ENCODE measurements at regions not wholly inside any gene's neighbourhood (a gene's known extent, or its start where the extent isn't known, plus 50 kb on each side); places are given as distances from the start of the nearest gene placed in this dataset.

DNA sequence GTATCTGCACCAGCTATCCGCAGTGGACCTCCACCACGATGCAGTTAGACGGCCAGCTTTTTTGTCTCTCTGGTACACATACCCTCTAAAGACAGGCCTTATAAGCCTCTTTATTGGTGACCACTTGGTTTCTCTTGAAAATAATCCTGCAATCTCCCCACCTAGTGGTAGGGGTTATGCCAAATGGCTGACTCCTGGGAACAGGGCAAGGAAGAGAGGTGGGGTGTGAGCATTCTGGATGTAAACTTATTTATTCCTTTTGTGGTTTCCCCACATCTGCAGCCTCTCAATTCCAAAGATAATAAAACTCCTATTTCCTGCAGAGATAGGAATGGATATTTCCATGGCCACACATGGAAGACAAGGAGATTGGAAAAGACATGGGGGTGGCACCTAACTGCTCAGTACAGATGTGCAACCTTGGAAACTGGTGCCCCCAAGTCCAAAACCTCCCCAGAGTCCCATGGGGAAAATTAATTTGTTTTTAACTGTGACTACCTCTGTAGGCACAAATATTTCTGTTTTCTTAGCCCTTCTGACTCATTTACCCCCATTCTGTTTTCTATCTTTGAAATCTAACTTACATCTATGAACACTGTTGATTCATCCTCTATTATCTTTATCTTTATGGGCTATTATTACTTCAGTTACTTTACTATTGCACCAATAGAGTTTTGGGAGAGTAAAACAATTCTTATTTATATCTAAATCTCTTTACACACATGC is 112.7 kb upstream of the TSHZ3 start:
- TF ChIP-seq, protein P1, sequence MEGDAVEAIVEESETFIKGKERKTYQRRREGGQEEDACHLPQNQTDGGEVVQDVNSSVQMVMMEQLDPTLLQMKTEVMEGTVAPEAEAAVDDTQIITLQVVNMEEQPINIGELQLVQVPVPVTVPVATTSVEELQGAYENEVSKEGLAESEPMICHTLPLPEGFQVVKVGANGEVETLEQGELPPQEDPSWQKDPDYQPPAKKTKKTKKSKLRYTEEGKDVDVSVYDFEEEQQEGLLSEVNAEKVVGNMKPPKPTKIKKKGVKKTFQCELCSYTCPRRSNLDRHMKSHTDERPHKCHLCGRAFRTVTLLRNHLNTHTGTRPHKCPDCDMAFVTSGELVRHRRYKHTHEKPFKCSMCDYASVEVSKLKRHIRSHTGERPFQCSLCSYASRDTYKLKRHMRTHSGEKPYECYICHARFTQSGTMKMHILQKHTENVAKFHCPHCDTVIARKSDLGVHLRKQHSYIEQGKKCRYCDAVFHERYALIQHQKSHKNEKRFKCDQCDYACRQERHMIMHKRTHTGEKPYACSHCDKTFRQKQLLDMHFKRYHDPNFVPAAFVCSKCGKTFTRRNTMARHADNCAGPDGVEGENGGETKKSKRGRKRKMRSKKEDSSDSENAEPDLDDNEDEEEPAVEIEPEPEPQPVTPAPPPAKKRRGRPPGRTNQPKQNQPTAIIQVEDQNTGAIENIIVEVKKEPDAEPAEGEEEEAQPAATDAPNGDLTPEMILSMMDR (IDR thresholded peaks at IDR 0.05), result no peak
- no peak for TF ChIP-seq POLR2A (IDR thresholded peaks at IDR 0.05)
- Histone ChIP-seq H3K27ac (no peak overlapping the region), H3K27me3 (no peaks in the 10 kb centered on the region), H3K36me3 (ENCODE audit: low read depth, missing control alignments) (no peaks in the 10 kb centered on the region), H3K4me1 (no peaks in the 10 kb centered on the region), H3K9me3 (no peaks in the 10 kb centered on the region), H3K4me3 (no peak overlapping the region)
- intact Hi-C loops (cut with DNase I; ENCODE audit: low total_unique reads), result no loop called here
- 90 to 93% methylated on average over 3 of the region's 3 CpGs for WGBS, 2 donors
- no peak for DNase-seq

DNA sequence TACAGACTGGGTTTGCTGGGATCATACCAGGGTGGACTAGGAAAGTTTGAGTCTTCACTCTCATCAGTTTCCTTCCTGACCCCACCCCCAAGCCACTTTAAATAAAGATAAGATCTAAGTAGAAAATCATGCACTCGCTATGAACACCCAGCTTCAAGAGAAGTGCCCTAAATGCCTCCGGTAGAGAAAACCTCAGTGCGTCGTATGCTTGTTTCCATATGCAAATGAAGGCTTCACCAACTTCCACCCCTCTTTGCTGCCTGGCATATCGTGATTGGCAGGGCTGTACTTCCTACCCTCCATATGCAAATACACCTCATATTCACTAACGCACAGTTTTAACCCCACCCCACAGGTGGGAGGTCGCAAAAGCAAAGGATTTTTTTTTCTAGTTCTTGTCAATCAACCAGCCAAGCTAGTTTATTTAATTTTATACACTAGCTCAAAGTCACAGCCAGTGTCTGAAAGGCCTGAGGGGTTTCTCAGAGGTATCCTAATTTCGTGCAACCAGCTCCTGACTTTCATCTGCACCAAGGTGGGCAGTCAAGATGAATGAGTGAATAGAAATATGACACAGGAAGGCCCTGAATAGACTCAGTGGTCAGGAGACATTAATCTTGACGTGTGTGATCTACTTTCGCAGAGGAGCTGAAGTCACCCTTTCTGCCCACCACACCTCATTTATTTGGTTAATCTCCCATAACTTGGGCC is 121.1 kb upstream of the TSHZ3 start:
- DNase-seq, result no peak
- Histone ChIP-seq H3K4me1 (no peaks in the 10 kb centered on the region), H3K27me3 (no peaks in the 10 kb centered on the region), H3K27ac (no peak overlapping the region), H3K4me3 (no peak overlapping the region), H3K9me3 (no peaks in the 10 kb centered on the region), H3K36me3 (ENCODE audit: low read depth, missing control alignments) (no peaks in the 10 kb centered on the region)
- TF ChIP-seq POLR2A (IDR thresholded peaks at IDR 0.05), result no peak
- TF ChIP-seq, protein P1 (IDR thresholded peaks at IDR 0.05), result no peak
- 85 to 94% methylated on average over 10 of the region's 10 CpGs for WGBS, 2 donors
- intact Hi-C loops (cut with DNase I; ENCODE audit: low total_unique reads), result no loop called here

DNA sequence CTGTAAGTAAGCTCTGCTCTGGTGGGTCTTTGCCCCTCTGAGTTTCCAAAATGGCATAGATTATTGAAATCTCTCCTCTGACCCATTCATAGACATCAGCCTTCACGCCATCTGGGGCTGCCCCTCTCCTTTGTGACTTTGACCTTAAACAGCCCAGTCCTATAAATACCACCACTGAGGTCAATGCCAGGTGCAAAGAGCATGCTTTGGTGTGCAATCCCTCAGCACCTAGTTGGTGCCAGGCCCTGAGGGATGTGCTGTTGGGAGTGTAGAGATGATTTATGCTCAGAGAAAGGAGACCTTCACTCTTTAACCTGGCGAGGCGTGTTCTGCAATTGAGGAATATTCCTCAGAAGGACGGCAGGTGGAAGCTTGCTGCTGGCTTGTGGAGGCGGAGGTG is 121.7 kb upstream of the TSHZ3 start:
- 75 to 80% methylated on average over 5 of the region's 5 CpGs for WGBS, 2 donors
- intact Hi-C loops (cut with DNase I; ENCODE audit: low total_unique reads), result no loop called here
- no peaks in the 10 kb centered on the region for H3K36me3 ChIP-seq (ENCODE audit: low read depth, missing control alignments)

DNA sequence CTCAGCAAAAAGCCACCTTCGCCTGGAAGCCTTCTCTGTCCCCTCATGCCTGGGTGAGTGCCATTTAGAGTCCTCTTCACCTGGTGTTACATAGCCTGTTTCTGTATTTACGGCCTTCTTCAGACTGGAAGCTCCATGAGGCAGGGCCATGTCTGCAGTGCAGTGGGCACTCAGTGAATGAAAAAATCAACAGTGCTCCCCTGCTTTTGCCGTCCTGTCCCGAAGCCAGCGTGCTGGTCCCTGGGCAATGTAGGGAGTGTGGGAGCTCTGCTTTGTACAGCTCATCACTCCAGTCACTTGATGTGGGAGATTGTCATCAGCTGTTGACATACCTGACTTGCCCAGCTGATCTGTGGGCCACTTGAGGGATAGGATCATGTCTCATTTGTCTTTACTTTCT is 129.0 kb upstream of the TSHZ3 start:
- WGBS, 2 donors, result 94 to 95% methylated on average over 5 of the region's 5 CpGs
- H3K4me1 ChIP-seq, result no peaks in the 10 kb centered on the region
- DNase-seq, result no peak
- no peak overlapping the region for H3K4me3 ChIP-seq
- TF ChIP-seq POLR2A (IDR thresholded peaks at IDR 0.05), result no peak
- TF ChIP-seq, protein P1 (IDR thresholded peaks at IDR 0.05), result no peak
- H3K27me3 ChIP-seq, result no peaks in the 10 kb centered on the region
- H3K36me3 ChIP-seq (ENCODE audit: low read depth, missing control alignments), result no peaks in the 10 kb centered on the region
- no peak overlapping the region for H3K27ac ChIP-seq
- intact Hi-C loops (cut with DNase I; ENCODE audit: low total_unique reads), result no loop called here
- no peaks in the 10 kb centered on the region for H3K9me3 ChIP-seq

More for the DNA sequence above, 121.7 kb upstream of the TSHZ3 start:
- TF ChIP-seq, protein P1 (IDR thresholded peaks at IDR 0.05), result no peak
- TF ChIP-seq POLR2A (IDR thresholded peaks at IDR 0.05), result no peak
- Histone ChIP-seq H3K9me3 (no peaks in the 10 kb centered on the region), H3K27me3 (no peaks in the 10 kb centered on the region), H3K4me1 (no peaks in the 10 kb centered on the region), H3K4me3 (no peak overlapping the region), H3K27ac (no peak overlapping the region)
- no peak for DNase-seq
